ENCODE measurements at regions not wholly inside any gene's neighbourhood (a gene's known extent, or its start where the extent isn't known, plus 50 kb on each side); places are given as distances from the start of the nearest gene placed in this dataset.
A peak's percentile ranks its signal among the peaks of the same experiment; 100 is the strongest.

GRCh38 chr22:35154937-35155387, 89.0 kb downstream of the ISX start:
- Histone ChIP-seq H2AFZ (ENCODE audit: low read length) (no peak overlapping the region), H3K4me1 (ENCODE audit: control insufficient read depth, extremely low read depth, insufficient read depth, low read length) (no peaks in the 10 kb centered on the region), H3K27me3 (ENCODE audit: control insufficient read depth, insufficient read depth, low read length) (no peaks in the 10 kb centered on the region), H3K36me3 (ENCODE audit: control insufficient read depth, insufficient read depth, low read length) (no peaks in the 10 kb centered on the region), H3K79me2 (ENCODE audit: control insufficient read depth, insufficient read depth, low read length) (no peaks in the 10 kb centered on the region), H3K4me2 (ENCODE audit: extremely low read depth, insufficient read depth, low read length) (no peak overlapping the region), H3K4me3 (replicated peaks in 1 of 4; ENCODE audit: control extremely low read depth in 1 of 4, insufficient read depth in 1 of 4, low read depth in 3 of 4, low read length in 4 of 4) (no peak overlapping the region), H3K9ac (ENCODE audit: insufficient read depth, low read length) (no peak overlapping the region), H3K27ac (ENCODE audit: insufficient read depth, low read length) (no peak overlapping the region), H3K9me3 (ENCODE audit: control insufficient read depth, insufficient read depth, low read depth, low read length) (no peaks in the 10 kb centered on the region), H4K20me1 (ENCODE audit: control insufficient read depth, extremely low read depth, insufficient read depth, low read length) (no peaks in the 10 kb centered on the region)
- DNase-seq (ENCODE audit: low read depth in 2 of 2): peak; percentile 36 to 48
- peak; percentile 71 to 88 for TF ChIP-seq CTCF (conservative IDR thresholded peaks at IDR 0.05 in 1 of 2, IDR thresholded peaks at IDR 0.05 in 1 of 2; ENCODE audit: low read depth in 1 of 2, low read length in 2 of 2)
- no peak for TF ChIP-seq EZH2 (IDR thresholded peaks at IDR 0.05; ENCODE audit: low read length, missing control alignments)

DNA sequence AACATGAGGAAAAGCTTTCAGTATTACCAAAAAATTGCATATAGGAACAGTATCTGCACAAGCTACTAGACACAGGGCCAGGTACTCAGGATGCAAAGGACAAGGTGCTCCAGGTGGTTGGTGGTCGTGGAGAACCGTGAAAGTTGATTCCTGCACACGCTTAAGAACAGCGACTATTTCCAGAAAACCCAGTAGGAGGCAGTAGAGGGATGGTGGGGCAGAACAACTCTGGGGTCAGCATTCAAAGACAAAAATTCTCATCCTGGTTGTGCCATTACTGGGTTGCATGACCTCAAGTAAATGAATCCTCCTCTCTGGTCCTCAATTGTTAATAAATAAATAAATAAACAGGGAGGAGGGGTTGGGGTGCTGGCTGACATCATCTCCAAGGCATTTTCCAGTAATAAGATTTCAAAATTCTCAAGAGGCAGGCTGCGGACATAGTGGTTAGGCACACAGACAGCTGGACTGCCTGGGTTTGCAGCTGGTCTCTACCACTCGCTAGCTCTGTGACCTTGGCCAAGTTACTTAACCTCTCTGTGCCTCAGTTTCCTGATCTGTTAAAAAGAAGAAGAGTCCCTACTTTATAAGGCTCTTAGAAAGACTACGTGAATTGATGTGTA, 89.6 kb downstream of the ISX start:
- H3K27ac ChIP-seq (ENCODE audit: insufficient read depth, low read length): no peak overlapping the region
- no peak for TF ChIP-seq CTCF (conservative IDR thresholded peaks at IDR 0.05 in 1 of 2, IDR thresholded peaks at IDR 0.05 in 1 of 2; ENCODE audit: low read depth in 1 of 2, low read length in 2 of 2)
- no peak for TF ChIP-seq EZH2 (IDR thresholded peaks at IDR 0.05; ENCODE audit: low read length, missing control alignments)
- DNase-seq (ENCODE audit: low read depth in 2 of 2): no peak

GRCh38 chr22:35156945-35157344, 91.0 kb downstream of the ISX start:
- Histone ChIP-seq H3K4me1 (ENCODE audit: control insufficient read depth, extremely low read depth, insufficient read depth, low read length) (no peaks in the 10 kb centered on the region), H2AFZ (ENCODE audit: low read length) (no peak overlapping the region), H3K36me3 (ENCODE audit: control insufficient read depth, insufficient read depth, low read length) (no peaks in the 10 kb centered on the region), H4K20me1 (ENCODE audit: control insufficient read depth, extremely low read depth, insufficient read depth, low read length) (no peaks in the 10 kb centered on the region), H3K4me2 (ENCODE audit: extremely low read depth, insufficient read depth, low read length) (no peak overlapping the region), H3K4me3 (replicated peaks in 1 of 4; ENCODE audit: control extremely low read depth in 1 of 4, insufficient read depth in 1 of 4, low read depth in 3 of 4, low read length in 4 of 4) (no peak overlapping the region), H3K9me3 (ENCODE audit: control insufficient read depth, insufficient read depth, low read depth, low read length) (no peaks in the 10 kb centered on the region), H3K9ac (ENCODE audit: insufficient read depth, low read length) (no peak overlapping the region), H3K27ac (ENCODE audit: insufficient read depth, low read length) (no peak overlapping the region), H3K27me3 (ENCODE audit: control insufficient read depth, insufficient read depth, low read length) (no peaks in the 10 kb centered on the region), H3K79me2 (ENCODE audit: control insufficient read depth, insufficient read depth, low read length) (no peaks in the 10 kb centered on the region)
- TF ChIP-seq CTCF (conservative IDR thresholded peaks at IDR 0.05 in 1 of 2, IDR thresholded peaks at IDR 0.05 in 1 of 2; ENCODE audit: low read depth in 1 of 2, low read length in 2 of 2) (no peak), EZH2 (IDR thresholded peaks at IDR 0.05; ENCODE audit: low read length, missing control alignments) (no peak)
- DNase-seq (ENCODE audit: low read depth in 2 of 2): no peak

More for the DNA sequence above, 89.6 kb downstream of the ISX start:
- Histone ChIP-seq H3K36me3 (ENCODE audit: control insufficient read depth, insufficient read depth, low read length) (no peaks in the 10 kb centered on the region), H4K20me1 (ENCODE audit: control insufficient read depth, extremely low read depth, insufficient read depth, low read length) (no peaks in the 10 kb centered on the region), H2AFZ (ENCODE audit: low read length) (no peak overlapping the region), H3K4me1 (ENCODE audit: control insufficient read depth, extremely low read depth, insufficient read depth, low read length) (no peaks in the 10 kb centered on the region), H3K79me2 (ENCODE audit: control insufficient read depth, insufficient read depth, low read length) (no peaks in the 10 kb centered on the region), H3K27me3 (ENCODE audit: control insufficient read depth, insufficient read depth, low read length) (no peaks in the 10 kb centered on the region), H3K4me2 (ENCODE audit: extremely low read depth, insufficient read depth, low read length) (no peak overlapping the region), H3K9ac (ENCODE audit: insufficient read depth, low read length) (no peak overlapping the region), H3K9me3 (ENCODE audit: control insufficient read depth, insufficient read depth, low read depth, low read length) (no peaks in the 10 kb centered on the region), H3K4me3 (replicated peaks in 1 of 4; ENCODE audit: control extremely low read depth in 1 of 4, insufficient read depth in 1 of 4, low read depth in 3 of 4, low read length in 4 of 4) (no peak overlapping the region)

Measured in fibroblast of lung (primary cell).